KMS-11 (cell line): ENCODE measurements at regions not wholly inside any gene's neighbourhood (a gene's known extent, or its start where the extent isn't known, plus 50 kb on each side); places are given as distances from the start of the nearest gene placed in this dataset.

Experiments used
- H2AFZ ChIP-seq: fragments of 200-600 bp; sonication (generic); 2 replicates; pipeline ENCODE4 v1.6.1; 2016; ENCODE audit warnings: antibody characterized with exemption, mixed run types, low read depth
- H3K27ac ChIP-seq: fragments of 200-600 bp; sonication (generic); 2 replicates; pipeline ENCODE4 v1.6.1; 2016; ENCODE audit warnings: mild to moderate bottlenecking, mixed run types
- H3K27me3 ChIP-seq: fragments of 200-600 bp; sonication (generic); 2 replicates; pipeline ENCODE4 v1.6.1; 2017; ENCODE audit warnings: mild to moderate bottlenecking, low read depth, mixed run types, moderate library complexity; ENCODE audit not compliant: insufficient read depth
- H3K36me3 ChIP-seq: fragments of 200-600 bp; sonication (generic); 2 replicates; pipeline ENCODE4 v1.6.1; 2017; ENCODE audit warnings: mild to moderate bottlenecking, mixed run types; ENCODE audit not compliant: insufficient read depth
- H3K4me1 ChIP-seq: fragments of 200-600 bp; sonication (generic); 2 replicates; pipeline ENCODE4 v1.6.1; 2016; ENCODE audit warnings: mild to moderate bottlenecking, low read depth, mixed run types; ENCODE audit not compliant: poor library complexity, severe bottlenecking
- H3K4me2 ChIP-seq: fragments of 200-600 bp; sonication (generic); 2 replicates; pipeline ENCODE4 v1.7.0; 2016; ENCODE audit warnings: mild to moderate bottlenecking, mixed run types
- H3K4me3 ChIP-seq: fragments of 200-600 bp; sonication (generic); IDR thresholded peaks from 2 replicates; pipeline ENCODE4 v1.6.1; 2017; ENCODE audit warnings: low read depth, low read length, mixed read lengths; ENCODE audit not compliant: insufficient read depth
- H3K79me2 ChIP-seq: fragments of 200-600 bp; sonication (generic); 2 replicates; pipeline ENCODE4 v1.6.1; 2016; ENCODE audit warnings: low read depth, mixed run types; ENCODE audit not compliant: insufficient read depth
- H3K9ac ChIP-seq: fragments of 200-600 bp; sonication (generic); 2 replicates; pipeline ENCODE4 v1.6.1; 2016; ENCODE audit warnings: mild to moderate bottlenecking, mixed run types
- H4K20me1 ChIP-seq: fragments of 200-600 bp; sonication (generic); 2 replicates; pipeline ENCODE4 v1.6.1; 2016; ENCODE audit warnings: mild to moderate bottlenecking, mixed run types; ENCODE audit not compliant: insufficient read depth
- TF ChIP-seq, protein P1 (sequence below): fragments of 200-600 bp; sonication (generic); conservative IDR thresholded peaks from 2 replicates; pipeline ENCODE4 v1.6.1; 2017; ENCODE audit warnings: low read depth, mild to moderate bottlenecking, antibody characterized with exemption, low read length, moderate library complexity, mixed read lengths

DNA sequence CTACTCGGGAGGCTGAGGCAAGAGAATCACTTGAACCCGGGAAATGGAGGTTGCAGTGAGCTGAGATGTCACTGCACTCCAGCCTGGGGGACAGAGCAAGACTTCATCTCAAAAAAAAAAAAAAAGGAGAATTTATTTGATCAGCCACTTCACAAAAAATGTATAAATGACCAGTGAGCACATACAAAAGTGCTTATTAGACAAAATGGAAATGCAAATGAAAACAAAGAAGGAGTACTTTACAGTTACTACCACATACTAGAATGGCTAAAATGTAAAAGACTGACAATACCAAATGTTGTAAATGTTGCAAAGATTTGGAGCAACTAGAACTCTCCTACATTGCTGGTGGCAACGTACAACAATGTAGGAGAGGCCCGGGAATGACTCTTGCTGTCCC is 241.8 kb upstream of the SOX9 start:
- Histone ChIP-seq H3K36me3 (no peaks in the 10 kb centered on the region), H4K20me1 (no peaks in the 10 kb centered on the region), H3K4me3 (no peak overlapping the region), H3K27me3 (no peaks in the 10 kb centered on the region), H3K4me1 (no peaks in the 10 kb centered on the region), H3K4me2 (no peak overlapping the region), H3K79me2 (no peaks in the 10 kb centered on the region), H3K27ac (no peak overlapping the region), H3K9ac (no peak overlapping the region), H2AFZ (no peak overlapping the region)
- TF ChIP-seq, protein P1, sequence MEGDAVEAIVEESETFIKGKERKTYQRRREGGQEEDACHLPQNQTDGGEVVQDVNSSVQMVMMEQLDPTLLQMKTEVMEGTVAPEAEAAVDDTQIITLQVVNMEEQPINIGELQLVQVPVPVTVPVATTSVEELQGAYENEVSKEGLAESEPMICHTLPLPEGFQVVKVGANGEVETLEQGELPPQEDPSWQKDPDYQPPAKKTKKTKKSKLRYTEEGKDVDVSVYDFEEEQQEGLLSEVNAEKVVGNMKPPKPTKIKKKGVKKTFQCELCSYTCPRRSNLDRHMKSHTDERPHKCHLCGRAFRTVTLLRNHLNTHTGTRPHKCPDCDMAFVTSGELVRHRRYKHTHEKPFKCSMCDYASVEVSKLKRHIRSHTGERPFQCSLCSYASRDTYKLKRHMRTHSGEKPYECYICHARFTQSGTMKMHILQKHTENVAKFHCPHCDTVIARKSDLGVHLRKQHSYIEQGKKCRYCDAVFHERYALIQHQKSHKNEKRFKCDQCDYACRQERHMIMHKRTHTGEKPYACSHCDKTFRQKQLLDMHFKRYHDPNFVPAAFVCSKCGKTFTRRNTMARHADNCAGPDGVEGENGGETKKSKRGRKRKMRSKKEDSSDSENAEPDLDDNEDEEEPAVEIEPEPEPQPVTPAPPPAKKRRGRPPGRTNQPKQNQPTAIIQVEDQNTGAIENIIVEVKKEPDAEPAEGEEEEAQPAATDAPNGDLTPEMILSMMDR, result no peak

DNA sequence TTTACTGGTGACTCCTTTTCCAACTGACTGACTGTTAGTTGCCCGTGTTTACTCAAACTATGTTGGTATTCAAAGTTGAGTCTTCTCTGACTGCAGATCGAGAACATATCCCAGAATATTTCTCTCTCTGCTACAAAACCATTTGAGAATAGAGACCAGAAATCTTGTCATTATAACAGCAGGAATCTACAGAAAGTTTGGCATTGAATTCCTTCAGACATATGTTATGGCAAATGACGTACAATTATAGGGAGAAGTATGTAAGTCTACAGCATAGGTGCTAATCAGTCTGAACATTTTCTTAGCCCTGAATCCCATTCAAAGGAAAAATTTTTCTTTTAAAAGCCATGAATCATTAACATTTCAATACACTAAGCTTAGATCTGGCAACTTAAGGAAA is 239.8 kb upstream of the SOX9 start:
- H4K20me1 ChIP-seq, result no peaks in the 10 kb centered on the region
- no peak overlapping the region for H3K4me2 ChIP-seq
- no peak overlapping the region for H3K9ac ChIP-seq
- no peaks in the 10 kb centered on the region for H3K36me3 ChIP-seq
- TF ChIP-seq, protein P1, result no peak
- H3K79me2 ChIP-seq, result no peaks in the 10 kb centered on the region
- H2AFZ ChIP-seq, result no peak overlapping the region
- no peak overlapping the region for H3K4me3 ChIP-seq
- no peak overlapping the region for H3K27ac ChIP-seq
- no peaks in the 10 kb centered on the region for H3K4me1 ChIP-seq
- no peaks in the 10 kb centered on the region for H3K27me3 ChIP-seq

DNA sequence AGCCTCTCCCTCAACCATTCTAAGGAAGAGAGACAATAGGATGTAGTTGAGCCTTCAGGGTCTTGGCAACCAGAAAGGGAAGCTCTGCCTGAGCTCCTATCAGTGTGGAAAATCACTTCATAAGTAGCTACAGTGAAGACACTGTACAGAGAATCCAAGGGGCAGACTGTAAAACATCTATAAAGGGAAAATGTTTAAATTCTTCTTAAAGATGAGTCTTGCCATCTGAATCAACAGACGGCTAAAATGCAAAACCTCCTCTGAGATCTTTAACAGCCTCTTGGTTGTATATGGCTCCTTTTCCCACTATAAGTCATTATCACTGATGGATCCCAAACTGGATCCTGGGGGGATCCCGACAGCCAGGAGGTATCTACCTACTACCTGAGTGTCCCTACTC is 239.2 kb upstream of the SOX9 start:
- no peak overlapping the region for H2AFZ ChIP-seq
- no peaks in the 10 kb centered on the region for H3K36me3 ChIP-seq
- H3K9ac ChIP-seq, result no peak overlapping the region
- no peaks in the 10 kb centered on the region for H4K20me1 ChIP-seq
- no peak overlapping the region for H3K4me3 ChIP-seq
- no peaks in the 10 kb centered on the region for H3K79me2 ChIP-seq
- no peak overlapping the region for H3K4me2 ChIP-seq
- H3K4me1 ChIP-seq, result no peaks in the 10 kb centered on the region
- no peaks in the 10 kb centered on the region for H3K27me3 ChIP-seq
- TF ChIP-seq, protein P1, result no peak
- H3K27ac ChIP-seq, result no peak overlapping the region

DNA sequence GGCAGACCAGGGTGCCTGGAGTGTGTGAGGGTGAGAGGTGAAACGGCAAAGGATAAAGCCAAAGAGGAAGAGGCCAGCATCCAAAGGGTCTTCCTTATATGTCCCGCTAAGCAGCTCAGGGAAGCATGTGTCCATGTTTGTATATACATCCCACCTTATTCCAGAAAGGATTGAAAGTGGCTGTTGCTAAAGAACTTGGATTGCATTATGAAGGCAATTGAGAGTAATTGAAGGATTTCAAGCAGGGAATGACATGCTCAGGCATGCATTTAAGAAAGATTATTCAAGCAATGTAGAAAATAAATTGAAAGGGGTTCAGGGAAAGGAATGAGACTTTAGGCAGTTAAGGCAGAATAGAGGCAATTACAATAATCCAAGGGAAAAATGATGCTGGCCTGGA is 237.6 kb upstream of the SOX9 start:
- Histone ChIP-seq H2AFZ (no peak overlapping the region), H4K20me1 (no peaks in the 10 kb centered on the region), H3K9ac (no peak overlapping the region), H3K79me2 (no peaks in the 10 kb centered on the region), H3K4me3 (no peak overlapping the region), H3K4me2 (no peak overlapping the region), H3K27ac (no peak overlapping the region), H3K36me3 (no peaks in the 10 kb centered on the region), H3K4me1 (no peaks in the 10 kb centered on the region), H3K27me3 (no peaks in the 10 kb centered on the region)
- TF ChIP-seq, protein P1, result no peak

DNA sequence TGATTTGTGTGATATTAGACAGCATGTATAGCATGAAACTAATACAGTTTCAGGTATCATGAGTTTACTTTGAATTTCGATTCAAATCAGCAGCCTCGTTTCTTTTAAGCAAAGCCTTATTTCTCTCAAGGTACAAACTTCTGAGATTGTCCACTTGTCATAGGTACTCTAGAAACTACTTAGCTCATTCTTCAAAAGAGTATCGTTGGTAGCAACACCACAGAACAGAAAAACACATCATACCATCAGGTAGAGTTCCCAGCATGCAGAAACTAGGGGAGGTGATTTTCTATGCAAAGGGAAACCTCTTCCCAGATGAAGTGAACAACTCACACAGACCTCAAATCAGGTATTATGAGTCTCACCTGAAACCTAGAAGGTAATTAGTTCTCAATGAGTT is 237.0 kb upstream of the SOX9 start:
- no peaks in the 10 kb centered on the region for H3K27me3 ChIP-seq
- TF ChIP-seq, protein P1, result no peak
- H4K20me1 ChIP-seq, result no peaks in the 10 kb centered on the region
- H3K4me1 ChIP-seq, result no peaks in the 10 kb centered on the region
- no peak overlapping the region for H3K27ac ChIP-seq
- no peak overlapping the region for H3K9ac ChIP-seq
- H2AFZ ChIP-seq, result no peak overlapping the region
- no peaks in the 10 kb centered on the region for H3K79me2 ChIP-seq
- no peak overlapping the region for H3K4me3 ChIP-seq
- H3K4me2 ChIP-seq, result no peak overlapping the region
- no peaks in the 10 kb centered on the region for H3K36me3 ChIP-seq
